NCI-H226 (cell line): ENCODE measurements at regions not wholly inside any gene's neighbourhood (a gene's known extent, or its start where the extent isn't known, plus 50 kb on each side); places are given as distances from the start of the nearest gene placed in this dataset.
"Not testable (repeated sequence)": the region's sequence is repeated elsewhere in the genome, so short reads cannot be mapped to it uniquely, and the experiment has no call there.

Experiments used
- DNase-seq: peaks from one replicate; pipeline ENCODE4 v3.0.0-alpha.2; 2015

DNA sequence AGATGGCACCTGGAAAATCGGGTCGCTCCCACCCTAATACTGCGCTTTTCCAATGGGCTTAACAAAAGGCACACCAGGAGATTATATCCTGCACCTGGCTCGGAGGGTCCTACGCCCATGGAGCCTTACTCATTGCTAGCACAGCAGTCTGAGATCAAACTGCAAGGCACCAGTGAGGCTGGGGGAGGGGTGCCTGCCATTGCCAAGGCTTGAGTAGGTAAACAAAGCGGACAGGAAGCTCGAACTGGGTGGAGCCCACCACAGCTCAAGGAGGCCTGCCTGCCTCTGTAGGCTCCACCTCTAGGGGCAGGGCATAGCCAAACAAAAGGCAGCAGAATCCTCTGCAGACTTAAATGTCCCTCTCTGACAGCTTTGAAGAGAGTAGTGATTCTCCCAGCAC lies 814.8 kb downstream of the SEMA5A start:
- not testable (repeated sequence) for DNase-seq

DNA sequence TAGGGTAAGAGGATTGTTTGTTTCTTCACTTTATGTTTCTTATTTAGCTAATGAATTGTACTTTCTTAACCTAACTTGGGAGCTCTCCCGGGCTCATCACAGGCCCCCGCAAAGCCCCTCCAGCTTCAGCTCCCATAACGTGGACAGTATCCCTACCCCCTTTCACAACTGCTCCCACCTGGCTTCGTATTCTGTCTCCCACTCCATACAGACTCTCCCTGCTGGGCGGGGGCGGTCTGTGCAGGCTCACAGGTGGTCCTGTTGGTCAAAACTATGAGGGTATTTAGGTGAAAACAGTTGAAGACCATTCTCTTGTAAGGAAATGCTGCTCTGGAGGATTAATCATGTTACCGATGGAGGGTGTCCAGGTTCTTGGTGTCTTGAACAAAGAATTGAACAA lies 805.3 kb downstream of the SEMA5A start:
- no peak for DNase-seq

DNA sequence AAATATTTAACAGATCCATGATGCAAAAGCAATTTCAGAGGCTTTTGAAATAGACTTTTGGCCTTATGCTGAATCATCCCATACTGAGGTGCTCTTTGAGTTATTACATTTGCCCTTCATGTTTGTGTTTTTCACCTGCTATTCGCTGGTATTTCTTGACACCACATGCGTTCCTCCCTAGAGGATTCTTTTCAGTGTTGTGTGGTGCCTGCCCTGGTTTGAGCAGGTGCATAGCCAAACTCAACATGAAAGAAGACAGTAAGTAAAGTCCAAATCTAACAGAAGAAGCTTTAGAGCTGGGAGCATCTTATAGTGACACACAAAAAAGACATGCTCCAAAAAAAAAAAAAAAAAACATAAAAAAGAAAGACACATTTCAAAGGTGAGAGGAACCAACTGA lies 796.3 kb downstream of the SEMA5A start:
- DNase-seq: no peak

DNA sequence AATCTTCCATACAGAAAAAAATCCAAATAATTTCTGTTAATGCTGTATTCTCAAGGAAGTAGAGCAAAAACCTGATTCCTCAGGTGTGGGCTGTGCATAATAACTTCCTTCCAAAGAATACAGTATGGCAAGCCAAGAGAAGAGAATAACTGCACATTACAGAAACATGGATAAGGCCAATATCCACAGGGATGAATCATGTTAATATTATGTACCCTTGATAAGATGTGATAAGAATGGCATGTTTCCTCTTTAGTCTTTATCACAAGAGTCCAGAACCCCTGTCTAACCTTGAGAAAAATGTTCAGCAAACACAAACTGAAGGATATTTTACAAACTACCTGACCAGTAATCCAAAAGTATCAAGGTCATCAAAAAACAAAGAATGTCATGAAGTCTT lies 795.8 kb downstream of the SEMA5A start:
- peak; percentile 75 for DNase-seq

DNA sequence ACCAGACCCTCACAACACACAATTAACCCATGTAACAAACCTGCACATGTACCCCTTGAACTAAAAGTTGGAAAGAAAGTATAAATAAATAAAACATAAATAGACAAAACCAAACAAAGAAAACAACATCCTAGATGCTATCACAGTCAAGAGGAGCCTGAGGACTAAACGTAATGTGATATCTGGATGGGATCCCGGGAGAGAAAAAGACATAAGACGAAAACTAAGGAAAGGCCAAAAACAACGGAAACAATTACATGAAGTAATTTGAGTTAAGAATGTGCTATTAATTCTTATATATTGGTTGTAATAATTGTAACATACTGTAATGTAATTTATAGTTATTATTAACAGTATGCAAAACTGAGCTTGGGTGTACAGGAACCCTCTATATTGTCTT lies 793.9 kb downstream of the SEMA5A start:
- DNase-seq: no peak

DNA sequence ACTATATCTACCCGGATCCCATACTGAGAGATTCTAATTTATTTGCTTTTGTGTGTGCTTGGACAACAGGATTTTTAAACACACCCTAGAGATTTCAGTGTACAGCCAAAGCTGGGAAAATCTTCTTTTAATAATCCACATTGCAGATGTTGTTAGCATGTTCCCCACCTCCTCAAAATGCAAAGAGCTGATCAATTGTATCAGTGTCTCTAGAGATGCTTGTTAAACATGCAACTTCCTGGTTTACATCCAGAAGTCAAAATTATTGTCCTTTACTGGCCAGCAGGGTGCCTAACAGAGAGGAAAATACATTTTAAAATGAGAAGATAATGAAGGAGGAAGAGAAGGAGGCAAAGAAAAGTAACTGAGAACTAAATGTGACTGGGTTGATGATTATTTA lies 793.3 kb downstream of the SEMA5A start:
- DNase-seq: no peak

DNA sequence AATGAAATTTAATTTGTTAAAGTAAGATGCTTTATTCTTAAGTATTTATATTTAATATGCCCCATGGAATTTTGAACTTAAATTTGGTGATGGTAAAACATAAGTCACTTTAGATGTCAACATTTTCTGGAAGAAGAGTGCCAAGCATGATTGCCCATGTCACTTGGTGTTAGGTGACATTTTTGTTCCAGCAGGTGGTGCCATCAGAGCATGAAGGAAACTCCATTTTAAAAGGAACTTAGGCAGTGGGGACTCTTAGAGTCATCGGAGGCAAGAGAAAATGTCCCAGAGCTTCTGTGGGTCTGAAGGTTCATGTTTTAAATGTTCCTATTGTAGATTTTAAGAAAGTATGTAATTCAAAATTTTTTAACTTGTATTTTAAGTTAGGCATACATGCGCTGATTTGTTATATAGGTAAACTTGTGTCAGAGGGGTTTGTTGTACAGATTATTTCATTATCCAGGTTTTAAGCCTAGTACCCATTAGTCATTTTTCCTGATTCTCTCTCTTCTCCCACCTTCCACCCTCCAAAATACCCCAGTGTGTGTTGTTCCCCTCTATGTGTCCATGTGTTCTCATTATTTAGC lies 789.3 kb downstream of the SEMA5A start:
- no peak for DNase-seq

DNA sequence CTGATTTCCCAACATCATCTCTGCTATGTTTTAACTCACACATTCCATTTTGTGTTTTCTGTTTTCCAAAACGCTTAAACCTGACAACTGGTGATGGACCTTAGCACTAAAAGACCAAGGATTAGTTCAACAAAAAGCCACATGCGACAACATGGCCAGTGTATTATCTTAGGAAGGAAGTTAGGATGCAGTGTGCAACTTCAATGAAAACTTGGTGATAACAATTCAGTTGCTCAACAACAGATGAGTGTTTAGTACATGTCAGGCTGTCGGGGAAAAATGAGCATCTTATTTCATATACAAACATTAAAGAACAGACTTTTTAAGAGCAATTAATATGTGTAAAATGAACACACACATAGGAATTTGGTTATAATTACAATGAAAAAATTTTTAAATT lies 780.0 kb downstream of the SEMA5A start:
- DNase-seq: no peak

DNA sequence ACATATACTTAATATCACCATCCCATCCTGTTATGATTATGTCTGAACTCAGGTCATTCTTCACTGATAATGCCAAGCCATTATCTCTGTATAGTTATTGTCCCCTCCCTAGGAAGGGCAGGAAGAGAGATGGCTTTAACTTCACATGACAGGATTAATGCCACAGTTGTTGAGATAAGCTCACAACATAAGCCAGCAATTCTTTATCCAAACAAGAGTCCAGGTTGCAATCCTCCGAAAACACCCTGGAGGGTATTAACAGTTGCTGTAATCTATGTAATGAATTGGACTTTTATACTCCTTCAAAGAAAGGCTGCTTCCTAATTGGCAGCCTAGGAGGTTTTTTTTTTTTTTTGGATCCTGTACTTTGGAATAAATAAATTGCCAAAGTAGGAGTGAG lies 779.4 kb downstream of the SEMA5A start:
- DNase-seq: no peak

DNA sequence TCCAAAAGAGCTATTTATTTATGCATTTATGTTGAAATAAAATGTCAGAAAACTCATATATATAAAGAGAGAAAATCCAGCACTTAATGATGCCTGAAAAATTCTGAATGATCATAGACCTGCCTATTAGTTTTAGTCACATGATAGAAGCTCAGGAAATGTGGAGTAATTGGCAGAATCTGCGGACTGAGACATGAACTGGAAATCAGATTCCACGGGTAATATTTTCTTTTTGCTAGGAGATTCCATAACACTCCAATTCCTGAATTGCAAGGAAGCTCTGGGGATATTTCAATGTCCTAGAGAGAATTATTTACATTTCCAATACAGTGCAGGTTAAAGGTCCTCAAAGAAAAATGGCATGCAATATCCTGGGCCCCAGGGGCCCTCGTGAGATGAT lies 778.8 kb downstream of the SEMA5A start:
- DNase-seq: no peak

DNA sequence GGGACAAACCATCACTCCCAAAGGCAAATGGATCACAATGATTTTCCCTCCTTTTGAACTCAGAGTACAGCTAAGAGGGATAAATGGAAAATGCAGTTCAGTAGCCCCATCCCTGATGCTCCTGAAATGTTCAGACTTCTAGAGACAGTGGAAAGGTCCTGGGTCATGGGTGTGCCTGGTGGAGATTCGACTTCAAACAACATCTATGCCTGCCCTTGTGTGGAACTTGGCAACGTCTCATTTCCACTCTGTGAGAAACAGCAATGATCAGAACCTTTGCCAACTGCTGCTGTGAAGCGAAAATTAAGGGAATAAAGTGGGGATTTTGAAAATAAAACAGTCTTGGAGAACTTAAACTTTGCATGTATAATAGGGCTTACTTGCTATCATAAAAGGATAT lies 778.1 kb downstream of the SEMA5A start:
- DNase-seq: no peak

DNA sequence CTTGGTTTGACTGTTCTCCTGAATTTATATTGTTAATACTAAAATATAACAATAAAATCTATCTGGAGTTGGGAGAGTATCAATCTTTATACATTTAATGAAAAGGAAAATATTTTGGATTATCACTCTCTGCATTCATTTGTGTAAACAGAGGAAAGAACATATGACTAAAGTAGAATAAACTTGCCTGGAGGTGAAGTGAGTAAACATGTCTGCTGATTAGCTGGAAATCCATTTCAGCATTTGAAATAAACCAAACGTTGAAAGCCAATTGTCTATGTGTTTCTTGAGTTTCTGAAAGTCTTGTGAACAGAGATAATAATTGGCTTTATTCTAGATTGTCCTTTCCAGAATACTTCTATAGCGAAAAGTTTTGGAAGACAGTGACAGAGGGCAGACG lies 776.2 kb downstream of the SEMA5A start:
- DNase-seq: no peak

DNA sequence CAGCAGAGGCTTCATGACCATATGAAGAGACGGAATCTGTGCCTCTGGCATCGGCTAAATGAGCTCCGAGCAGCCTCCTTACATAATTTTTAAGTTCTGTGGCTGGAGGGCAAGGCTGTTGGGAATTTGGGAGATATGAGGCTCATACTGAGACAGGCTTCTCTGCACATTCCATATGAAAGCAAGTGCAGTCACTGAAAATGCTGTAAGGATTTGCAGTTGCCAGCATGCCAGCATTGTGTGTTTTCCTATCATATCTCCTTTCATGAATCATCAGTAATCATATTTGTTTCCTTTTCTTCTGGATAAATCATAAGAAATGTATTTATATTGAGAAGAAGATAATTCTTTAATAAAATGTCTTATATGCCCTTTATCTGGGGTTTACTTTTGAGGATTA lies 775.4 kb downstream of the SEMA5A start:
- DNase-seq: peak; percentile 14

DNA sequence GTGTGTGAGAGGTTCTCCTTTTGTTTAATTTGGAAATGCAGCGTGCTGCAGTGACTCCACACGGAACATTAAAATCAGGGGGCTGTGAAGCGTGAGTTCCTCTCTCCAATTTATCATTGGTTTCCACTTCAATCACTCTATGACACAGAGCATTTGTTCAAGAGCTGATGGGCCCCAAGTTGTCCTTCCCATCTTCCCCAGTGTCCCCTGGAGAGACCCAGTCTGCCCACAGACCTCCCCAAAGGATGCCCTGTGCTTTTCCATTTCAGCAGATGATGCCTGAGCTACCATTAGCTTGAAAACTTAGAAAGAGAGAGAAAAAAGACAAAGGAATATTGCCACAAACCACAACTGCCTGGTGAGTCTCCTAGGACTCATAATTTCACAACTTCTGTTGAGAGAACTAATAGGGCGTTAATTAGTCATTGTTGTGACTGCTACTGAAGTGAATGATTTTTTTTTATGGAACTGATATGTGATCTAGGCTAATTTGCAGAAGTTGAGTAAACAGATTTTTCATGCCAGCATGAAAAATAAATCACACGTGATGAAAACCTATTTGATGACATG lies 772.7 kb downstream of the SEMA5A start:
- DNase-seq: no peak

DNA sequence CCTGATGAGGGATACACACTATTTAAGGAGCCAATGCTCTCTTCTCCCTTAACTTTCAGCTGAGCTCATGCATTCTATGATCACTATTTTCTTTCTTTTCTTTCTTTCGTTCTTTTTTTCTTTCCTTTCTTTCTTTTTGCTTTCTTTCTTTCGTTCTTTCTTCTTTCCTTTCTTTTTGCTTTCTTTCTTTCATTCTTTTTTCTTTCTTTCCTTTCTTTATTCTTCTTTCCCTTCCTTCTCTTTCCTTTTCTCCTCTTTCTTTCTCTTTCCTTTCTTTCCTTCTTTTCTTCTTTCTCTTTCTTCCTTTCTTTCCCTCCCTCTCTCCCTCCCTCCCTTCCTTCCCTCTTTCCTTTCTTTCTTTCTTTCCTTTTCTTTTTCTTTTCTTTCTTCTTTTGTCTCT lies 761.2 kb downstream of the SEMA5A start:
- DNase-seq: no peak

DNA sequence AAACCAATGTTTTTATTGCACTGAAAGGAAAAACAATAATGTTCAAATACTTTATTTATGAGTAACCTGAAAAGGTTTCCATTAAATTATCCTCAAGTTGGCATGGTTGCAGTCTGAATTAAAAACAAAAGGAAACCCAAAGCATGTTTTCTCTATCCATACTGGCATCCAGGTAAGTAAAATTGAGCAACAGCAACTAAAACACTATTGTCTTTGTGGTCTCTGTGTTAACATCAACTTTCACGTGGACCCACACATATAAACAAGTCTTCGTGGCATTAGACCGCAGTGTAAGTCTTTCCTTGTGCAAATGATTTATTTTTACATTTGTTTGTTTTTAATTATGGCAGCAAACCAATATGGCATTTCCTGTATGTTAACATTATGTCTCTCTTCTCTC lies 757.6 kb downstream of the SEMA5A start:
- DNase-seq: no peak

DNA sequence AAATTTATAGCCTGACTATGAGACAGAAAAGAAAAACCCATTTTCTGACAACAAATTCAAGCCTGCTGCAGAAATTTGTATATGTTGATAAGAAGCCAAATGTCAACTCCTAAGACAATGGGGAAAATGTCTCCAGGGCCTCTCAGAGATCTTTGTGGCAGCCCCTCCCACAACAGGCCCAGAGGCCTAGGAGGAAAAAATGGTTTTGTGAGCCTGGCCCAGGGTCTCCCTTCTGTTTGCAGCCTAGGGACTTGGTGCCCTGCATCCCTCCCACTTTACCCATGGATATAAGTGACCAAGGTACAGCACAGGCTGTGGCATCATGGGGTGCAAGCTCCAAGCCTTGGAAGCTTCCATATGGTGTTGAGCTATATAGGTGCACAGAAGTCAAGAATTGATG lies 740.2 kb downstream of the SEMA5A start:
- no peak for DNase-seq

DNA sequence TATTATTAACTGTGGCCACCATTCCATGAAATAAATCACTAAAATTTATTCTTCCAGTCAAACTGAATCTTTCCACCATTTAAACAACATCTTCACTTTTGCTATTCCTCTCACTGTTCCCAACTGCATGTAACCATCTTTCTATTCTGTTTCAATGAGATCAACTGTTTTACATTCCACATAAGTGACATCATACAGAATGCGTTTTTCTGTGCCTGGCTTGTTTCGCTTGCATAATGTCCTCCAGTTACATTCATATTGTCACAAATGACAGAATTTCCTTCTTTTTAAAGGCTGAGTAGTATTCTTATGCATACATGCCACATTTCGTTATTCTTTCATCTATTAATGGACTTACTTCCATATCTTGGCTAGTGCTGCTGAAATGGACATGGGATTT lies 738.2 kb downstream of the SEMA5A start:
- DNase-seq: peak; percentile 22

DNA sequence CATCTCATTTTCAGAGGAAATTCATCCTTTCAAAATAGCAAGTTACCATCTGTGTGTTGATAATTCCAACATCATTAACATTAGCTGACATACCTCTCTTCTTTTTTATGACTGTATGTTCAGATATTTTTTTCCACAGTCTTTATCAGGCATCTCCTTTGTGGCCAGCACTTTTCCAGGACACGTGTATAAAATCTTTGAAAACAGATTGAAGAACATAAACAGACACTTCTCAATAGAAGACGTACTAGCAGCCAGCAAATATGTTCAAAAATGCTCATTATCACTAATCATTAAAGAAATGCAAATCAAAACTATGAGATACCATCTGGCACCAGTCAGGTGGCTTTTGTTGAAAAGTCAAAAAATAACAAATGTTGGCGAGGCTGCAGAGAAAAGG lies 734.3 kb downstream of the SEMA5A start:
- DNase-seq: no peak

DNA sequence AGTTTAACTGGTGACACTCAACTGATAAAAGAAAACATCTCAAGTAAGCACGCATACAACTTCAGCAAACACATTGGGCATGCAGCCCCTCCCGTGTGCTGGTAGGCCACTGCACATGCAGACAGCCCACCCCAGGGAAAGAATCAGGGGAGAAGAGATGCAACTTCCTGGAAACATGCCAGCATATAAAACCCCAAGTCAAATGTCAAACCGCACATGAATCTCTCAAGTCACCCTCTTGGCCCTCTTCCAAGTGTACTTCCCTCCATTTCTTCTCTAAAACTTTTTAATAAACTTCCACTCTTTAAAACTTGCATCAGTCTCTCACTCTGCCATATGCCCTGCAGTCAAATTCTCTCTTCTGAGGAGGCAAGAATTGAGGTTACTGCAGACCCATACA lies 732.7 kb downstream of the SEMA5A start:
- DNase-seq: peak; percentile 32

DNA sequence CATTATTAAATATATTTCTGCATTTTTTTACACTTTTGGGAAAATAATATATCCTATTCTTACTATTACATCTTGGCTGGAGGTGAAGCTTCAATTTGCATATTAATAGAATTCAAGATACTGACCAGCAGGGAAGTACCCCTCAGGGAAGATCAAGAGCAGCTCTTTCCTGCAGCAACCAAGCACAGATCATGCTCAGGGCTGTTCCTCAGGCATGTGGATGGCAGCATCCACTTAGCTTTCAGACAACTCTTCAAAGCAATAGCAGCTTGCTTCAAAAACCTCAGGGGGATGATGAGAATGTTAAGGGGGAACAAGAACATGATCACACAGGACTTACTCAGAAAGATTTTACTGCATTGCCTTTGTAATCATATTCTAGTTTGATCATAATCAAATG lies 731.8 kb downstream of the SEMA5A start:
- DNase-seq: no peak

DNA sequence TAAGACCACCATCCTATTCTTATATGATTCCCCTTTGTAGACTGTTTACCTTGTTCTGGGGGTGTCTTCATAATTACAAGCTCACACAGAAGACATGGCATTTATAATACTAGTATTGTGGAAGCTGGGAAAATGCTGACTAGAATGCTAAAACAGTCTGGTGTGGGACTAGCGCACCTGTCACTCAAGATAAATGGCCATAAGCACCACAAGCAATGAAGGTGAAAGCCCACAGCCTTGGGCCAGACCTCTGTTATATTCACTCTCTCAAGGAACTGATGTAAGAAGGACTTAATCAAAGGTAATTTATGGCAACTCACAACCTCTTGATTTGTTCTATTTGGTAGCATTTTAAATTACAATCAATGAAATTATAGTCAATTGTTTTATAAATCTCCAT lies 721.5 kb downstream of the SEMA5A start:
- DNase-seq: no peak

DNA sequence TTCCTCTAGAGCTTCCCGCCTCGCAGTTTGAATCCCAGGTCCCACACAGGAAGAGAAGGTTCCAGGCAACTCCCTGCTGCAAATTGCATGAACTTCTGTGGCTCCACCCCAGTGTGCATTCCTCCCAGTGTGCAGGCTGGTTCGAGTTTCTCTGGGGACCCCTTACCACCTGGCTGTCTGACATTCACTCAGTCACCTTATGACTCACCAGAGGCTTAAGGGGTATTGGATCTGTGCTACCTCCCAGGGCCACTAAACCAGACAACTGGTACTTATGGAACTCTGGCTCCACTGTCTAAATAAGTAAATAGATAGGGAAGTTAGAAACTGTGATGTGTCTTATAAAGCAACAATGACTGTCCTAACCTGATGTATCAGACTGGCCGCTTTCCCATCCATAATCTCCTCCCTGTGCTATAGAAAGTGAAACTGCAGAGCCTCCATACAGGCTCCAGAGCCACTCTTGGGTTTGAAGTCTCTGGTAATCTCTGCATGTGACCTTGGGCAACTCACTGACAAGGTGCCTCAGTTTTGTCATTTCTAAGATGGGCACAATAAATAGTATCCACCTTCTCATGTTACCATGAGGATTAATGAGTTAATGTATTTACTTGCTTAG lies 720.6 kb downstream of the SEMA5A start:
- DNase-seq: no peak

DNA sequence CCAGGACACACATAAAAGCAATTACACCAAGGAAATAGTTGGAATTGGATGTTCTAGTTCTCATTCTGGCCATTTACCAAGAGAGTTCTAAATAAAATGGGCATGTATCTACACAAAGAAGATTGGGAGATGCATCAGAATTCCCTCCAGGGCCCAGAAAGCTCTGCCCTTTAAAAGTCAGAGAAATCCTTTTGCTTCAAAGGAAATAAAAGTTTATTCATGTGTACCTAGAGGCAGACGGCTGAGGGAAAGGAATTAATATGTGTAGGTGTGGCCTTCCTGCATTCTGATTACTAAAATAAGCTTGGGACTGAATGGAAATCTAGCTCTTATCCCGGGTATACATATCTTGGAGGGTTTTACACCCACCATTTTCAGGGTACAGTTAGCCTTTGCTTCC lies 719.4 kb downstream of the SEMA5A start:
- DNase-seq: no peak

DNA sequence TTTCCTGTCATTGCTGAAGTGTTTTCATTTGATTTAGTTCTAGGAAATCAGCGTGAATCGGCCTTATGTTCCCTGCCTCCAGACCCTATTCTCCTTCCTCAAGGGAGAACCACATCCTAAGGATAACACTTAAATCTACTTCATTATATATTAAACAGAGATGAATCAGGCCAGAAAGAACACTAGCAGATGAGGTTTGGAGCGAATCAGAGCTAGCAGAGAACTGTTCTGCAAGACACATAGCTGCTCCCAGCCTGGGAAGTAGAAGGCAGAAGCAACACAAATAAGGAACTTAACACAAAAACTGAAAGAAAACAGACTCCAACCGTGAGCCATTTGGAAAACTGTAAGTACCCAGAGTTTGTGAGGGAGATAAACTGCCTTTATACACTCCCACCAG lies 718.2 kb downstream of the SEMA5A start:
- no peak for DNase-seq
